HG02852 (cell line): ENCODE measurements at regions not wholly inside any gene's neighbourhood (a gene's known extent, or its start where the extent isn't known, plus 50 kb on each side); places are given as distances from the start of the nearest gene placed in this dataset.
"Not testable (repeated sequence)": the region's sequence is repeated elsewhere in the genome, so short reads cannot be mapped to it uniquely, and the experiment has no call there.

Source experiments
- ATAC-seq: cut with Tn5 transposase; IDR thresholded peaks from one replicate; pipeline ENCODE4 v1.9.1; 2021; ENCODE audit warnings: mild to moderate bottlenecking, moderate library complexity; ENCODE audit not compliant: unreplicated experiment

GRCh38 chr6:6724539-6725467 is 136.3 kb downstream of the LY86 start:
- no peak for ATAC-seq

GRCh38 chr6:6725468-6726209 is 137.1 kb downstream of the LY86 start:
- no peak for ATAC-seq

- no peak for ATAC-seq
Observed at GRCh38 chr6:6728169-6728941, 139.8 kb downstream of the LY86 start.

GRCh38 chr6:6729971-6730370 is 141.5 kb downstream of the LY86 start:
- no peak for ATAC-seq

- no peak for ATAC-seq
Observed at GRCh38 chr6:6730831-6731230, 142.3 kb downstream of the LY86 start.

GRCh38 chr6:6734479-6735465 is 146.3 kb downstream of the LY86 start:
- no peak for ATAC-seq

GRCh38 chr6:6736791-6737654 is 148.5 kb downstream of the LY86 start:
- ATAC-seq, result no peak

- ATAC-seq, result no peak
Observed at GRCh38 chr6:6737671-6738070, 149.2 kb downstream of the LY86 start.

GRCh38 chr6:6738108-6738507 is 149.6 kb downstream of the LY86 start:
- no peak for ATAC-seq

GRCh38 chr6:6738922-6739716 is 150.6 kb downstream of the LY86 start:
- no peak for ATAC-seq

- no peak for ATAC-seq
Observed at GRCh38 chr6:6740595-6740994, 152.1 kb downstream of the LY86 start.

- ATAC-seq, result no peak
Observed at GRCh38 chr6:6741264-6741663, 152.7 kb downstream of the LY86 start.

GRCh38 chr6:6742535-6742934 is 154.0 kb downstream of the LY86 start:
- ATAC-seq, result no peak

GRCh38 chr6:6744551-6744950 is 156.0 kb downstream of the LY86 start:
- no peak for ATAC-seq

- ATAC-seq, result not testable (repeated sequence)
Observed at GRCh38 chr6:6745637-6746332, 157.3 kb downstream of the LY86 start.

GRCh38 chr6:6746333-6746969 is 157.9 kb downstream of the LY86 start:
- no peak for ATAC-seq

- no peak for ATAC-seq
Observed at GRCh38 chr6:6746970-6747338, 158.4 kb downstream of the LY86 start.
